Neutrophil (primary cell): ENCODE measurements at regions not wholly inside any gene's neighbourhood (a gene's known extent, or its start where the extent isn't known, plus 50 kb on each side); places are given as distances from the start of the nearest gene placed in this dataset.

Source experiments
- H3K27ac ChIP-seq: fragments of 200-600 bp; sonication (generic); 2 replicates; pipeline ENCODE4 v1.5.1; 2016; ENCODE audit warnings: mild to moderate bottlenecking, moderate library complexity
- H3K27me3 ChIP-seq: fragments of 200-600 bp; sonication (generic); 2 replicates; pipeline ENCODE4 v1.6.0; 2016; ENCODE audit warnings: mild to moderate bottlenecking
- H3K36me3 ChIP-seq: fragments of 200-600 bp; sonication (generic); 2 replicates; pipeline ENCODE4 v1.5.1; 2017
- H3K4me1 ChIP-seq, 2 experiments: fragments of 200-600 bp in 1 of 2; sonication (generic) in 1 of 2; 1 replicate in 1 of 2; 2 replicates in 1 of 2; pipeline versions ENCODE4 v1.5.1 to v1.6.1; 2013 to 2016; ENCODE audit warnings: low read depth in 1 of 2, low read length in 1 of 2, mild to moderate bottlenecking in 1 of 2, moderate library complexity in 1 of 2; ENCODE audit not compliant: control insufficient read depth in 1 of 2, insufficient read depth in 1 of 2
- H3K4me3 ChIP-seq, 2 experiments: fragments of 200-600 bp in 1 of 2; sonication (generic) in 1 of 2; 1 replicate in 1 of 2; 2 replicates in 1 of 2; pipeline ENCODE4 v1.5.1; 2013 to 2016; ENCODE audit warnings: low read depth in 1 of 2, low read length in 1 of 2, mild to moderate bottlenecking in 1 of 2, moderate library complexity in 1 of 2
- H3K9me3 ChIP-seq: fragments of 200-600 bp; sonication (generic); 2 replicates; pipeline ENCODE4 v1.5.1; 2016
- CTCF ChIP-seq: fragments of 200-600 bp; sonication (generic); IDR thresholded peaks from 2 replicates; pipeline ENCODE4 v1.5.1; 2016; ENCODE audit warnings: antibody characterized with exemption

GRCh38 chr12:77767335-77767734 is 63.4 kb upstream of the NAV3 start:
- Histone ChIP-seq H3K4me3 (no peak overlapping the region), H3K27me3 (no peaks in the 10 kb centered on the region), H3K36me3 (no peaks in the 10 kb centered on the region), H3K9me3 (peaks cover 12% of the 10 kb centered on the region), H3K27ac (no peak overlapping the region), H3K4me1 (no peaks in the 10 kb centered on the region)
- TF ChIP-seq CTCF, result no peak

- Histone ChIP-seq H3K9me3 (peaks cover 12% of the 10 kb centered on the region), H3K27me3 (no peaks in the 10 kb centered on the region), H3K4me1 (no peaks in the 10 kb centered on the region), H3K4me3 (no peak overlapping the region), H3K36me3 (no peaks in the 10 kb centered on the region), H3K27ac (no peak overlapping the region)
- no peak for TF ChIP-seq CTCF
These were observed 64.5 kb upstream of the NAV3 start for GRCh38 chr12:77766224-77766623.

- H3K4me3 ChIP-seq, result no peak overlapping the region
- no peaks in the 10 kb centered on the region for H3K9me3 ChIP-seq
- H3K36me3 ChIP-seq, result no peaks in the 10 kb centered on the region
- H3K27me3 ChIP-seq, result no peaks in the 10 kb centered on the region
- TF ChIP-seq CTCF, result no peak
- no peaks in the 10 kb centered on the region for H3K4me1 ChIP-seq
- H3K27ac ChIP-seq, result no peak overlapping the region
These were observed 69.4 kb upstream of the NAV3 start for GRCh38 chr12:77761286-77761685.

- Histone ChIP-seq H3K27ac (no peak overlapping the region), H3K36me3 (no peaks in the 10 kb centered on the region), H3K4me1 (no peaks in the 10 kb centered on the region), H3K27me3 (no peaks in the 10 kb centered on the region), H3K4me3 (no peak overlapping the region), H3K9me3 (no peaks in the 10 kb centered on the region)
- no peak for TF ChIP-seq CTCF
These were observed 70.2 kb upstream of the NAV3 start for GRCh38 chr12:77760271-77761025.

GRCh38 chr12:77754086-77754485 is 76.6 kb upstream of the NAV3 start:
- H3K4me1 ChIP-seq, result no peaks in the 10 kb centered on the region
- no peaks in the 10 kb centered on the region for H3K27me3 ChIP-seq
- no peaks in the 10 kb centered on the region for H3K36me3 ChIP-seq
- no peak overlapping the region for H3K27ac ChIP-seq
- TF ChIP-seq CTCF, result no peak
- no peak overlapping the region for H3K4me3 ChIP-seq
- no peaks in the 10 kb centered on the region for H3K9me3 ChIP-seq
